H1 (cell line): ENCODE measurements at regions not wholly inside any gene's neighbourhood (a gene's known extent, or its start where the extent isn't known, plus 50 kb on each side); places are given as distances from the start of the nearest gene placed in this dataset.
A peak's percentile ranks its signal among the peaks of the same experiment; 100 is the strongest.

ENCODE experiments used
- CTCF ChIA-PET: fragments of 300-600 bp; sonication (Branson Sonifier 250); formaldehyde crosslinking; loops from one replicate; lab custom pipeline; 2021; ENCODE audit not compliant: partially characterized antibody; lab: Charles Lee
- POLR2A ChIA-PET: fragments of 300-600 bp; sonication (Branson Sonifier 250); formaldehyde crosslinking; loops from one replicate; lab custom pipeline; 2021; ENCODE audit warnings: inconsistent platforms; ENCODE audit not compliant: partially characterized antibody; lab: Charles Lee
- DNase-seq, 2 experiments: peaks; one replicate each; pipeline versions ENCODE4 v3.0.0 to v3.0.0-alpha.2; 2010 to 2022; ENCODE audit warnings: low spot score in 2 of 2, low read depth in 1 of 2, mixed read lengths in 1 of 2
- FAIRE-seq: peaks from 2 replicates; lab custom pipeline; 2011; peaks lifted over from hg19 to GRCh38; lab: Jason Lieb, UNC
- H2AFZ ChIP-seq: 2 replicates; pipeline ENCODE4 v1.8.1; 2012; ENCODE audit warnings: low read length, inconsistent platforms
- H2AK5ac ChIP-seq: 2 replicates; pipeline ENCODE4 v1.6.1; 2013; ENCODE audit warnings: low read depth, low read length
- H2BK120ac ChIP-seq: replicated peaks from 2 replicates; pipeline ENCODE3; 2013; ENCODE audit warnings: low read depth, low read length, inconsistent platforms
- H2BK12ac ChIP-seq: 2 replicates; pipeline ENCODE4 v1.6.1; 2013; ENCODE audit warnings: low read depth, low read length
- H2BK15ac ChIP-seq: 2 replicates; pipeline ENCODE4 v1.6.1; 2013; ENCODE audit warnings: low read length
- H2BK20ac ChIP-seq: 2 replicates; pipeline ENCODE4 v1.6.1; 2013; ENCODE audit warnings: low read length
- H2BK5ac ChIP-seq: 2 replicates; pipeline ENCODE4 v1.6.1; 2013; ENCODE audit warnings: low read depth, low read length
- H3K14ac ChIP-seq: 2 replicates; pipeline ENCODE4 v1.6.1; 2013; ENCODE audit warnings: inconsistent platforms; ENCODE audit not compliant: insufficient read length
- H3K18ac ChIP-seq: 2 replicates; pipeline ENCODE4 v1.6.1; 2013; ENCODE audit warnings: low read length; ENCODE audit errors: extremely low read depth
- H3K23ac ChIP-seq: 2 replicates; pipeline ENCODE4 v1.6.1; 2013; ENCODE audit warnings: inconsistent platforms; ENCODE audit not compliant: insufficient read length
- H3K23me2 ChIP-seq: 2 replicates; pipeline ENCODE4 v1.6.1; 2013; ENCODE audit warnings: low read depth, low read length
- H3K27ac ChIP-seq: 2 replicates; pipeline ENCODE4 v1.6.1; 2011; ENCODE audit warnings: low read depth, low read length, inconsistent platforms
- H3K27me3 ChIP-seq, 4 experiments: replicated peaks in 1 of 4; 1 replicate in 1 of 4; 2 replicates in 3 of 4; pipeline versions ENCODE4 v1.6.1 to v1.8.1; 2011 to 2013; ENCODE audit warnings: low read length in 3 of 4, mild to moderate bottlenecking in 3 of 4, inconsistent platforms in 2 of 4, mixed read lengths in 2 of 4, moderate library complexity in 1 of 4; ENCODE audit not compliant: control insufficient read depth in 3 of 4, insufficient read depth in 3 of 4; ENCODE audit errors: extremely low read depth in 1 of 4
- H3K36me3 ChIP-seq, 4 experiments: 2 replicates each; pipeline versions ENCODE4 v1.6.1 to v1.8.1; 2011 to 2013; ENCODE audit warnings: mild to moderate bottlenecking in 4 of 4, low read length in 3 of 4, moderate library complexity in 2 of 4, control low read depth in 1 of 4, inconsistent platforms in 1 of 4; ENCODE audit not compliant: insufficient read depth in 4 of 4, control insufficient read depth in 2 of 4
- H3K4ac ChIP-seq: replicated peaks from 2 replicates; pipeline ENCODE3; 2013; ENCODE audit warnings: low read length, low read depth, mixed read lengths, inconsistent platforms; ENCODE audit not compliant: insufficient read length
- H3K4me1 ChIP-seq, 4 experiments: replicated peaks in 1 of 4; 1 replicate in 1 of 4; 2 replicates in 3 of 4; pipeline versions ENCODE4 v1.6.1 to v1.8.1; 2011 to 2013; ENCODE audit warnings: low read length in 3 of 4, inconsistent platforms in 2 of 4, mixed read lengths in 1 of 4; ENCODE audit not compliant: insufficient read depth in 4 of 4, control insufficient read depth in 3 of 4
- H3K4me2 ChIP-seq, 2 experiments: 2 replicates each; pipeline versions ENCODE4 v1.6.1 to v1.8.1; 2011 to 2013; ENCODE audit warnings: low read depth in 2 of 2, low read length in 2 of 2, control low read depth in 1 of 2, inconsistent platforms in 1 of 2, mild to moderate bottlenecking in 1 of 2; ENCODE audit not compliant: insufficient read depth in 1 of 2
- H3K4me3 ChIP-seq, 4 experiments: fragments of 200-600, 300-600 bp in 1 of 4; sonication (generic), shearing (Covaris generic), sonication (Bioruptor Twin) in 1 of 4; 2 replicates each; pipeline versions ENCODE4 v1.5.1 to v1.8.1; 2011 to 2016; ENCODE audit warnings: low read length in 4 of 4, low read depth in 3 of 4, control low read depth in 2 of 4, inconsistent platforms in 2 of 4, mild to moderate bottlenecking in 2 of 4, mixed read lengths in 1 of 4, moderate library complexity in 1 of 4; ENCODE audit not compliant: insufficient read depth in 2 of 4; ENCODE audit errors: extremely low read depth in 1 of 4
- H3K56ac ChIP-seq: replicated peaks from 2 replicates; pipeline ENCODE3; 2013; ENCODE audit warnings: low read depth, mild to moderate bottlenecking, mixed read lengths, low read length, inconsistent platforms; ENCODE audit not compliant: insufficient read length
- H3K79me1 ChIP-seq: 2 replicates; pipeline ENCODE4 v1.6.1; 2013; ENCODE audit warnings: low read depth, low read length, control low read depth
- H3K79me2 ChIP-seq, 2 experiments: 2 replicates each; pipeline versions ENCODE4 v1.6.1 to v1.8.1; 2012 to 2013; ENCODE audit warnings: low read length in 2 of 2, mild to moderate bottlenecking in 2 of 2, inconsistent platforms in 1 of 2; ENCODE audit not compliant: insufficient read depth in 2 of 2, control insufficient read depth in 1 of 2
- H3K9ac ChIP-seq, 4 experiments: replicated peaks in 1 of 4; 1 replicate in 1 of 4; 2 replicates in 3 of 4; pipeline versions ENCODE4 v1.6.1 to v1.8.1; 2011 to 2013; ENCODE audit warnings: low read depth in 3 of 4, low read length in 3 of 4, control low read depth in 2 of 4, mild to moderate bottlenecking in 2 of 4, moderate library complexity in 2 of 4, inconsistent platforms in 1 of 4; ENCODE audit errors: extremely low read depth in 1 of 4
- H3K9me3 ChIP-seq, 2 experiments: 2 replicates each; pipeline versions ENCODE4 v1.6.1 to v1.8.1; 2012 to 2013; ENCODE audit warnings: mild to moderate bottlenecking in 2 of 2, moderate library complexity in 2 of 2, control low read depth in 1 of 2, inconsistent platforms in 1 of 2, low read depth in 1 of 2, low read length in 1 of 2, mixed read lengths in 1 of 2; ENCODE audit not compliant: insufficient read depth in 2 of 2
- H4K20me1 ChIP-seq, 2 experiments: replicated peaks in 1 of 2; 2 replicates each; pipeline versions ENCODE3 to v1.8.1; 2011 to 2013; ENCODE audit warnings: inconsistent platforms in 2 of 2, low read length in 2 of 2, mild to moderate bottlenecking in 1 of 2; ENCODE audit not compliant: insufficient read depth in 2 of 2, control insufficient read depth in 1 of 2
- H4K5ac ChIP-seq: 2 replicates; pipeline ENCODE4 v1.6.1; 2013; ENCODE audit warnings: low read length, low read depth, mixed read lengths, inconsistent platforms; ENCODE audit not compliant: insufficient read length
- H4K8ac ChIP-seq: 2 replicates; pipeline ENCODE4 v1.8.0; 2013; ENCODE audit warnings: mild to moderate bottlenecking, moderate library complexity, low read length, inconsistent platforms; ENCODE audit not compliant: insufficient read depth; ENCODE audit errors: extremely low read depth
- H4K91ac ChIP-seq: replicated peaks from 2 replicates; pipeline ENCODE3; 2013; ENCODE audit warnings: low read length, mixed read lengths, inconsistent platforms; ENCODE audit not compliant: insufficient read length
- CBX5 ChIP-seq: fragments of 300-800, 300-1000 bp; sonication (generic); IDR thresholded peaks from 2 replicates; pipeline ENCODE4 v1.7.1; 2016; ENCODE audit warnings: antibody characterized with exemption, low read length, low read depth
- HDAC2 ChIP-seq, 2 experiments: fragments of 300-600 bp in 1 of 2; sonication (generic) in 1 of 2; IDR thresholded peaks; 2 replicates each; pipeline ENCODE4 v1.6.1; 2011 to 2012; ENCODE audit warnings: low read depth in 2 of 2, low read length in 2 of 2, mild to moderate bottlenecking in 2 of 2, moderate library complexity in 2 of 2, borderline replicate concordance in 1 of 2, inconsistent platforms in 1 of 2
- KDM1A ChIP-seq: fragments of 200-600, 300-600 bp; sonication (generic); IDR thresholded peaks from 2 replicates; pipeline ENCODE4 v1.7.1; 2016; ENCODE audit warnings: mild to moderate bottlenecking, low read length, borderline replicate concordance
- POLR2AphosphoS5 ChIP-seq: IDR thresholded peaks from 2 replicates; pipeline ENCODE4 v1.6.1; 2011; ENCODE audit warnings: low read depth, low read length
- RAD21 ChIP-seq, 2 experiments: IDR thresholded peaks in 1 of 2; conservative IDR thresholded peaks in 1 of 2; 2 replicates each; pipeline ENCODE4 v1.6.1; 2011; ENCODE audit warnings: low read depth in 2 of 2, low read length in 2 of 2, improper control_type of control experiment in 1 of 2, inconsistent platforms in 1 of 2, mild to moderate bottlenecking in 1 of 2, moderate library complexity in 1 of 2
- SRF ChIP-seq: IDR thresholded peaks from 2 replicates; pipeline ENCODE4 v1.6.1; 2011; ENCODE audit warnings: mild to moderate bottlenecking, low read depth, low read length, moderate library complexity
- WGBS, 2 experiments: shearing (Covaris generic) in 1 of 2; methylation state at CpG; one replicate each; pipeline versions ENCODE4 v1.1.6 to v1.1.7; 2013 to 2015; ENCODE audit warnings: low lambda C conversion rate in 2 of 2, mixed read lengths in 2 of 2, inconsistent platforms in 1 of 2, low coverage in 1 of 2, missing lambda C conversion rate in 1 of 2; ENCODE audit not compliant: insufficient replicate concordance in 2 of 2, insufficient coverage in 1 of 2, insufficient read length in 1 of 2; ENCODE audit errors: extremely low coverage in 1 of 2, missing lambda C conversion rate in 1 of 2; 5-methylcytosine and 5-hydroxymethylcytosine counted together
- TF ChIP-seq, protein P1 (sequence below): IDR thresholded peaks from 2 replicates; pipeline ENCODE4 v1.6.1; 2012; ENCODE audit warnings: inconsistent platforms

DNA sequence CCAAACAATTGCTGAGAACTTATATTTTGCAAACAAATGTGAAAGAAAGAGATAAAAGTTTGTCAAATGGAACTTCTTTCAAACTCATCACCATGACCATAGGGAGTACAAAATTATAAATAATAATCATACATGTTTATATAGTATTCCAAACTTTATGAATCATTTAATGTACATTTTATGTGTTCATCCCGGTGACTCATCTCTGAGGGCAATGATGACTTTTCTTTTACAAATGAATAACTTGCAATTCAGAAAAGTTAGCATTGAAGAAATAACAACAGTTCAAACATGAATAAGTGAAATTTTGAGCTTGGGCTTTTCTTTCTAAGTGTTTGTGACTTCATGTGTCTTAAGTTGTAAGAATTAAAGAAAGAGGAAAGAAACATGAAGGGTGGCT is 66.3 kb upstream of the CDH8 start:
- Histone ChIP-seq H2AK5ac (no peak overlapping the region), H3K18ac (no peak overlapping the region), H3K9me3 (peaks cover 4% of the 10 kb centered on the region in 2 experiments; a peak in 2 of 4 replicates), H3K14ac (no peak overlapping the region), H2BK12ac (no peak overlapping the region), H3K4me3 (no peak overlapping the region), H2BK15ac (no peak overlapping the region), H4K5ac (no peak overlapping the region), H4K8ac (no peak overlapping the region), H2BK5ac (no peak overlapping the region), H3K4me1 (peaks cover 0 to 7% (median 1%) of the 10 kb centered on the region in 4 experiments; a peak in 2 of 7 replicates), H3K27ac (no peak overlapping the region), H4K91ac (no peak overlapping the region), H3K79me1 (no peaks in the 10 kb centered on the region), H4K20me1 (no peaks in the 10 kb centered on the region), H3K56ac (no peak overlapping the region), H3K23ac (no peak overlapping the region), H2BK120ac (no peak overlapping the region), H3K4ac (no peak overlapping the region), H3K23me2 (no peaks in the 10 kb centered on the region; the same call in 1 of the 2 replicates), H3K9ac (no peak overlapping the region), H3K36me3 (0 out of 8 replicates have a peak, but pooled peaks cover 0 to 2% (median 0%) of the 10 kb centered on the region in 4 experiments), H3K79me2 (no peaks in the 10 kb centered on the region), H3K27me3 (no peaks in the 10 kb centered on the region), H2AFZ (no peak overlapping the region), H2BK20ac (no peak overlapping the region), H3K4me2 (no peak overlapping the region)
- POLR2A ChIA-PET = no interaction called here
- DNase-seq (no peak), FAIRE-seq (no peak)
- CTCF ChIA-PET = interaction anchor here (1.3 kb wide), 1 partner anchor 25 kb away, joined by 3 read pairs; no protein-coding TSS in a partner anchor
- no peak for TF ChIP-seq SRF
- no peak for TF ChIP-seq RAD21 (IDR thresholded peaks at IDR 0.05 in 1 of 2, conservative IDR thresholded peaks at IDR 0.05 in 1 of 2; ENCODE audit: low read depth in 2 of 2, low read length in 2 of 2)
- TF ChIP-seq KDM1A = 0 out of 2 replicates have a peak, but pooled peaks have one; percentile 41
- TF ChIP-seq HDAC2 (IDR thresholded peaks at IDR 0.05; ENCODE audit: borderline replicate concordance in 1 of 2, low read depth in 2 of 2, low read length in 2 of 2) = no peak
- no peak for TF ChIP-seq POLR2AphosphoS5
- TF ChIP-seq CBX5 = no peak
- TF ChIP-seq, protein P1, sequence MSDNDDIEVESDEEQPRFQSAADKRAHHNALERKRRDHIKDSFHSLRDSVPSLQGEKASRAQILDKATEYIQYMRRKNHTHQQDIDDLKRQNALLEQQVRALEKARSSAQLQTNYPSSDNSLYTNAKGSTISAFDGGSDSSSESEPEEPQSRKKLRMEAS = no peak
- WGBS, 2 experiments = 87% methylated on average over 1 of the region's 1 CpG; no CpG with 5 or more reads in 1 of the 2 experiments
